ENCODE measurements at regions not wholly inside any gene's neighbourhood (a gene's known extent, or its start where the extent isn't known, plus 50 kb on each side); places are given as distances from the start of the nearest gene placed in this dataset.

- TF ChIP-seq CTCF (conservative IDR thresholded peaks at IDR 0.05; ENCODE audit: low read depth, low read length): no peak
- H3K4me3 ChIP-seq (ENCODE audit: low read length): no peak overlapping the region
- DNase-seq (ENCODE audit: low read depth): no peak
Measured at GRCh38 chr3:117499189-117499870, 789.8 kb downstream of the TUSC7 start.

GRCh38 chr3:117507958-117508357 lies 798.4 kb downstream of the TUSC7 start:
- no peak for TF ChIP-seq CTCF (conservative IDR thresholded peaks at IDR 0.05; ENCODE audit: low read depth, low read length)
- DNase-seq (ENCODE audit: low read depth): no peak
- H3K4me3 ChIP-seq (ENCODE audit: low read length): no peak overlapping the region

- TF ChIP-seq CTCF (conservative IDR thresholded peaks at IDR 0.05; ENCODE audit: low read depth, low read length): no peak
- H3K4me3 ChIP-seq (ENCODE audit: low read length): no peak overlapping the region
- DNase-seq (ENCODE audit: low read depth): peak; percentile 16
Measured at GRCh38 chr3:117509858-117510257, 800.3 kb downstream of the TUSC7 start.

GRCh38 chr3:117510396-117510795 lies 800.8 kb downstream of the TUSC7 start:
- no peak overlapping the region for H3K4me3 ChIP-seq (ENCODE audit: low read length)
- DNase-seq (ENCODE audit: low read depth): peak; percentile 28
- TF ChIP-seq CTCF (conservative IDR thresholded peaks at IDR 0.05; ENCODE audit: low read depth, low read length): no peak

- H3K4me3 ChIP-seq (ENCODE audit: low read length): no peak overlapping the region
- DNase-seq (ENCODE audit: low read depth): no peak
- TF ChIP-seq CTCF (conservative IDR thresholded peaks at IDR 0.05; ENCODE audit: low read depth, low read length): no peak
Measured at GRCh38 chr3:117512975-117513374, 803.4 kb downstream of the TUSC7 start.

GRCh38 chr3:117515309-117515708 lies 805.7 kb downstream of the TUSC7 start:
- DNase-seq (ENCODE audit: low read depth): no peak
- no peak for TF ChIP-seq CTCF (conservative IDR thresholded peaks at IDR 0.05; ENCODE audit: low read depth, low read length)
- H3K4me3 ChIP-seq (ENCODE audit: low read length): no peak overlapping the region

GRCh38 chr3:117518364-117518763 lies 808.8 kb downstream of the TUSC7 start:
- no peak for TF ChIP-seq CTCF (conservative IDR thresholded peaks at IDR 0.05; ENCODE audit: low read depth, low read length)
- DNase-seq (ENCODE audit: low read depth): no peak
- H3K4me3 ChIP-seq (ENCODE audit: low read length): no peak overlapping the region
